GM21381 (cell line): ENCODE measurements at regions not wholly inside any gene's neighbourhood (a gene's known extent, or its start where the extent isn't known, plus 50 kb on each side); places are given as distances from the start of the nearest gene placed in this dataset.
"Not testable (repeated sequence)": the region's sequence is repeated elsewhere in the genome, so short reads cannot be mapped to it uniquely, and the experiment has no call there.

Experiments
- ATAC-seq: cut with Tn5 transposase; IDR thresholded peaks from one replicate; pipeline ENCODE4 v1.9.1; 2021; ENCODE audit warnings: mild to moderate bottlenecking, moderate library complexity; ENCODE audit not compliant: unreplicated experiment

- no peak for ATAC-seq
Measured at GRCh38 chr18:1037776-1038175, 133.1 kb downstream of the ADCYAP1 start.

GRCh38 chr18:1039421-1039820, 134.8 kb downstream of the ADCYAP1 start:
- ATAC-seq: no peak

- not testable (repeated sequence) for ATAC-seq
Measured at GRCh38 chr18:1043039-1043438, 138.4 kb downstream of the ADCYAP1 start.

GRCh38 chr18:1045658-1046057, 141.0 kb downstream of the ADCYAP1 start:
- ATAC-seq: no peak

- no peak for ATAC-seq
Measured at GRCh38 chr18:1047406-1047805, 142.7 kb downstream of the ADCYAP1 start.

- ATAC-seq: no peak
Measured at GRCh38 chr18:1048032-1048431, 143.4 kb downstream of the ADCYAP1 start.

GRCh38 chr18:1049173-1049572, 144.5 kb downstream of the ADCYAP1 start:
- ATAC-seq: no peak

- no peak for ATAC-seq
Measured at GRCh38 chr18:1050012-1050657, 145.5 kb downstream of the ADCYAP1 start.

- ATAC-seq: no peak
Measured at GRCh38 chr18:1052301-1052700, 147.6 kb downstream of the ADCYAP1 start.

GRCh38 chr18:1053331-1054315, 149.0 kb downstream of the ADCYAP1 start:
- no peak for ATAC-seq

GRCh38 chr18:1056404-1056803, 151.7 kb downstream of the ADCYAP1 start:
- ATAC-seq: no peak

GRCh38 chr18:1057367-1057766, 152.7 kb downstream of the ADCYAP1 start:
- ATAC-seq: no peak

- ATAC-seq: no peak
Measured at GRCh38 chr18:1062588-1062987, 157.9 kb downstream of the ADCYAP1 start.

- no peak for ATAC-seq
Measured at GRCh38 chr18:1075322-1075721, 170.7 kb downstream of the ADCYAP1 start.

GRCh38 chr18:1075876-1076275, 171.2 kb downstream of the ADCYAP1 start:
- no peak for ATAC-seq

- no peak for ATAC-seq
Measured at GRCh38 chr18:1078301-1078700, 173.6 kb downstream of the ADCYAP1 start.

GRCh38 chr18:1083675-1084074, 179.0 kb downstream of the ADCYAP1 start:
- not testable (repeated sequence) for ATAC-seq

- no peak for ATAC-seq
Measured at GRCh38 chr18:1090758-1091157, 186.1 kb downstream of the ADCYAP1 start.

- ATAC-seq: no peak
Measured at GRCh38 chr18:1092228-1092627, 187.6 kb downstream of the ADCYAP1 start.

- no peak for ATAC-seq
Measured at GRCh38 chr18:1094409-1094808, 189.7 kb downstream of the ADCYAP1 start.

GRCh38 chr18:1097991-1098735, 193.5 kb downstream of the ADCYAP1 start:
- not testable (repeated sequence) for ATAC-seq
